ENCODE measurements at regions not wholly inside any gene's neighbourhood (a gene's known extent, or its start where the extent isn't known, plus 50 kb on each side); places are given as distances from the start of the nearest gene placed in this dataset.

GRCh38 chrX:121858867-121859647 lies 811.6 kb downstream of the GLUD2 start:
- H3K27me3 ChIP-seq (replicated peaks in 1 of 2; ENCODE audit: control insufficient read depth in 2 of 2, insufficient read depth in 2 of 2, low read length in 1 of 2) = no peaks in the 10 kb centered on the region
- H3K9ac ChIP-seq (ENCODE audit: control insufficient read depth, insufficient read depth, low read length) = no peak overlapping the region
- ChIA-PET RAD21 (ENCODE audit: unreplicated experiment) (no interaction called here), CTCF (interaction anchor here (1.2 kb wide), 1 partner anchor 10 kb away, joined by 3 read pairs; no protein-coding TSS in a partner anchor), POLR2A (no interaction called here), SMC1A (ENCODE audit: uncharacterized antibody, unreplicated experiment) (interaction anchor here (0.5 to 1.2 kb wide), 2 partner anchors 94 to 755 kb away, joined by 3 to 4 read pairs; no protein-coding TSS in a partner anchor)
- H3K79me2 ChIP-seq (ENCODE audit: control insufficient read depth, insufficient read depth, low read length) = no peaks in the 10 kb centered on the region
- TF ChIP-seq POU2F2 (IDR thresholded peaks at IDR 0.05; ENCODE audit: borderline replicate concordance, low read depth, low read length) = no peak
- TF ChIP-seq ZZZ3 (IDR thresholded peaks at IDR 0.05; ENCODE audit: control insufficient read depth, insufficient read length, low read depth) = no peak
- no peak for TF ChIP-seq JUND (IDR thresholded peaks at IDR 0.05; ENCODE audit: low read depth, low read length)
- no peak for TF ChIP-seq YBX1 (IDR thresholded peaks at IDR 0.05)
- no peak for TF ChIP-seq RFX5 (IDR thresholded peaks at IDR 0.05; ENCODE audit: low read depth, low read length)
- H3K4me2 ChIP-seq (ENCODE audit: control insufficient read depth, insufficient read depth) = no peak overlapping the region
- no peak overlapping the region for H3K4me3 ChIP-seq
- H3K36me3 ChIP-seq (ENCODE audit: control insufficient read depth in 2 of 2, insufficient read depth in 2 of 2, low read length in 1 of 2) = no peaks in the 10 kb centered on the region
- FAIRE-seq (no peak), ATAC-seq (no peak), DNase-seq (ENCODE audit: low read depth, low spot score) (no peak)
- 36% methylated on average over 8 of the region's 8 CpGs for WGBS (ENCODE audit: insufficient coverage, insufficient replicate concordance, low lambda C conversion rate, missing lambda C conversion rate)
- H4K20me1 ChIP-seq (ENCODE audit: control insufficient read depth, insufficient read depth) = no peaks in the 10 kb centered on the region
- H2AFZ ChIP-seq (ENCODE audit: control insufficient read depth, low read depth, low read length) = no peak overlapping the region
- intact Hi-C loops (cut with micrococcal nuclease; ENCODE audit: unreplicated experiment) (no loop called here), in situ Hi-C loops (cut with MboI) (no loop called here)
- H3K9me3 ChIP-seq (replicated peaks; ENCODE audit: control insufficient read depth, insufficient read depth, low read length) = no peaks in the 10 kb centered on the region
- H3K4me1 ChIP-seq (ENCODE audit: control insufficient read depth, insufficient read depth, low read length) = no peaks in the 10 kb centered on the region
- BruUV-seq (replicated peaks) = no TSS peak
- H3K27ac ChIP-seq (ENCODE audit: control insufficient read depth, insufficient read depth) = no peak overlapping the region

GRCh38 chrX:121863976-121864375 lies 816.6 kb downstream of the GLUD2 start:
- ChIA-PET POLR2A (no interaction called here), RAD21 (ENCODE audit: unreplicated experiment) (interaction anchor here (0.9 kb wide), 1 partner anchor 408 kb away, joined by 3 read pairs; no protein-coding TSS in a partner anchor), SMC1A (ENCODE audit: uncharacterized antibody, unreplicated experiment) (interaction anchor here (0.5 to 1.4 kb wide), 2 partner anchors 20 to 187 kb away, joined by 3 read pairs; no protein-coding TSS in a partner anchor), CTCF (no interaction called here)
- Histone ChIP-seq H3K4me3 (no peak overlapping the region), H4K20me1 (ENCODE audit: control insufficient read depth, insufficient read depth) (no peaks in the 10 kb centered on the region), H3K4me1 (ENCODE audit: control insufficient read depth, insufficient read depth, low read length) (no peaks in the 10 kb centered on the region), H3K9ac (ENCODE audit: control insufficient read depth, insufficient read depth, low read length) (no peak overlapping the region), H3K27me3 (replicated peaks in 1 of 2; ENCODE audit: control insufficient read depth in 2 of 2, insufficient read depth in 2 of 2, low read length in 1 of 2) (no peaks in the 10 kb centered on the region), H3K79me2 (ENCODE audit: control insufficient read depth, insufficient read depth, low read length) (no peaks in the 10 kb centered on the region), H3K36me3 (ENCODE audit: control insufficient read depth in 2 of 2, insufficient read depth in 2 of 2, low read length in 1 of 2) (no peaks in the 10 kb centered on the region), H2AFZ (ENCODE audit: control insufficient read depth, low read depth, low read length) (no peak overlapping the region), H3K9me3 (replicated peaks; ENCODE audit: control insufficient read depth, insufficient read depth, low read length) (no peaks in the 10 kb centered on the region), H3K4me2 (ENCODE audit: control insufficient read depth, insufficient read depth) (no peak overlapping the region), H3K27ac (ENCODE audit: control insufficient read depth, insufficient read depth) (no peak overlapping the region)
- intact Hi-C loops (cut with micrococcal nuclease; ENCODE audit: unreplicated experiment) = no loop called here
- WGBS (ENCODE audit: insufficient coverage, insufficient replicate concordance, low lambda C conversion rate, missing lambda C conversion rate) = 0% methylated on average over 7 of the region's 7 CpGs
- in situ Hi-C loops (cut with MboI) = no loop called here
- BruUV-seq (replicated peaks) = no TSS peak
- no peak for ATAC-seq
- DNase-seq (ENCODE audit: low read depth, low spot score) = no peak
- no peak for FAIRE-seq
- TF ChIP-seq BCL11A (IDR thresholded peaks at IDR 0.05; ENCODE audit: low read depth, low read length) (no peak), E2F8 (IDR thresholded peaks at IDR 0.05; ENCODE audit: low read depth, partially characterized antibody) (no peak), SMAD5 (IDR thresholded peaks at IDR 0.05; ENCODE audit: low read depth) (no peak), TCF3 (IDR thresholded peaks at IDR 0.05; ENCODE audit: borderline replicate concordance, insufficient read depth, low read depth, low read length) (no peak), SRF (IDR thresholded peaks at IDR 0.05; ENCODE audit: low read depth in 2 of 2, low read length in 2 of 2) (no peak), PAX8 (IDR thresholded peaks at IDR 0.05) (no peak), ZNF217 (IDR thresholded peaks at IDR 0.05) (no peak)

Measured in GM12878 (cell line).